B cell (primary cell): ENCODE measurements at regions not wholly inside any gene's neighbourhood (a gene's known extent, or its start where the extent isn't known, plus 50 kb on each side); places are given as distances from the start of the nearest gene placed in this dataset.

Experiments
- ATAC-seq: fragments of 200-7000 bp; cut with Tn5 transposase; one replicate; pipeline ENCODE4 v1.10.0; 2021; ENCODE audit warnings: low read depth, mild to moderate bottlenecking, moderate number of reproducible peaks, moderate library complexity
- CTCF ChIA-PET: fragments of 350-600 bp; sonication (Branson Sonifier 250); formaldehyde crosslinking; loops from one replicate; lab custom pipeline; 2021; ENCODE audit warnings: antibody characterized with exemption, inconsistent platforms; lab: Charles Lee
- POLR2A ChIA-PET: fragments of 350-600 bp; sonication (Branson Sonifier 250); formaldehyde crosslinking; loops from one replicate; lab custom pipeline; 2021; ENCODE audit warnings: antibody characterized with exemption; lab: Charles Lee
- DNase-seq: peaks from one replicate; pipeline ENCODE4 v3.0.0; 2013
- H2AFZ ChIP-seq: 2 replicates; pipeline ENCODE4 v1.6.1; 2012; ENCODE audit warnings: mild to moderate bottlenecking, low read depth, low read length; ENCODE audit not compliant: insufficient read depth, poor library complexity, severe bottlenecking
- H3K27ac ChIP-seq, 2 donors: 1 replicate in 1 of 2; 2 replicates in 1 of 2; pipeline ENCODE4 v1.5.1; 2012 to 2013; ENCODE audit warnings: low read length in 2 of 2, mild to moderate bottlenecking in 2 of 2, moderate library complexity in 1 of 2
- H3K27me3 ChIP-seq, 4 experiments: fragments of 200-600 bp in 1 of 4; sonication (generic) in 1 of 4; replicated peaks in 1 of 4; 1 replicate in 2 of 4; 2 replicates in 2 of 4; pipeline versions ENCODE4 v1.6.1 to v1.7.0; 2013 to 2016; ENCODE audit warnings: low read length in 3 of 4, mild to moderate bottlenecking in 2 of 4, mixed read lengths in 1 of 4, moderate library complexity in 1 of 4; ENCODE audit not compliant: insufficient read depth in 4 of 4, control insufficient read depth in 3 of 4; ENCODE audit errors: control extremely low read depth in 1 of 4
- H3K36me3 ChIP-seq, 2 experiments: replicated peaks in 1 of 2; 1 replicate in 1 of 2; 2 replicates in 1 of 2; pipeline versions ENCODE4 v1.6.1 to v1.7.1; 2013; ENCODE audit warnings: low read length in 1 of 2; ENCODE audit not compliant: insufficient read depth in 2 of 2, control insufficient read depth in 1 of 2; ENCODE audit errors: control extremely low read depth in 1 of 2, extremely low read depth in 1 of 2
- H3K4me1 ChIP-seq, 2 donors: fragments of 200-600 bp in 1 of 2; sonication (generic) in 1 of 2; 1 replicate in 1 of 2; 2 replicates in 1 of 2; pipeline versions ENCODE4 v1.5.1 to v1.6.1; 2013 to 2017; ENCODE audit warnings: low read length in 2 of 2; ENCODE audit not compliant: control insufficient read depth in 2 of 2, insufficient read depth in 2 of 2
- H3K4me2 ChIP-seq: replicated peaks from 2 replicates; pipeline ENCODE3; 2012; ENCODE audit warnings: mild to moderate bottlenecking, low read depth, low read length; ENCODE audit not compliant: poor library complexity, severe bottlenecking
- H3K4me3 ChIP-seq, 5 experiments: fragments of 200-600 bp in 1 of 5; sonication (generic) in 1 of 5; 1 replicate in 3 of 5; 2 replicates in 2 of 5; pipeline versions ENCODE4 v1.5.1 to v1.7.0; 2011 to 2016; ENCODE audit warnings: low read length in 4 of 5, mild to moderate bottlenecking in 4 of 5, low read depth in 2 of 5, control low read depth in 1 of 5, moderate library complexity in 1 of 5; ENCODE audit not compliant: insufficient read depth in 1 of 5; ENCODE audit errors: control extremely low read depth in 1 of 5, extremely low read depth in 1 of 5
- H3K79me2 ChIP-seq: fragments of 200-600 bp; sonication (generic); one replicate; pipeline ENCODE4 v1.6.0; 2016; ENCODE audit warnings: low read length; ENCODE audit not compliant: control insufficient read depth, insufficient read depth
- H3K9ac ChIP-seq: fragments of 200-600 bp; sonication (generic); 2 replicates; pipeline ENCODE4 v1.6.1; 2017; ENCODE audit warnings: mild to moderate bottlenecking, low read length, moderate library complexity
- H3K9me3 ChIP-seq, 3 donors: one replicate each; pipeline versions ENCODE4 v1.6.1 to v1.7.1; 2013; ENCODE audit warnings: low read length in 2 of 3; ENCODE audit not compliant: control insufficient read depth in 2 of 3, insufficient read depth in 1 of 3; ENCODE audit errors: control extremely low read depth in 1 of 3
- H4K20me1 ChIP-seq: 2 replicates; pipeline ENCODE4 v1.6.0; 2012; ENCODE audit warnings: mild to moderate bottlenecking, low read length; ENCODE audit not compliant: insufficient read depth, control insufficient read depth, poor library complexity, severe bottlenecking
- H3K27ac Mint-ChIP-seq: one replicate; pipeline ENCODE4 v1.8.0; 2021; ENCODE audit warnings: mixed read lengths
- H3K27me3 Mint-ChIP-seq: one replicate; pipeline ENCODE4 v1.8.0; 2021; ENCODE audit warnings: mixed read lengths
- H3K4me1 Mint-ChIP-seq: one replicate; pipeline ENCODE4 v1.8.0; 2021; ENCODE audit warnings: mixed read lengths
- H3K4me3 Mint-ChIP-seq: one replicate; pipeline ENCODE4 v1.8.0; 2021; ENCODE audit warnings: mixed read lengths
- H3K9me3 Mint-ChIP-seq: one replicate; pipeline ENCODE4 v1.8.0; 2022; ENCODE audit warnings: mixed read lengths; ENCODE audit not compliant: insufficient read depth
- EZH2 ChIP-seq: IDR thresholded peaks from 2 replicates; pipeline ENCODE4 v1.6.1; 2012; ENCODE audit warnings: borderline replicate concordance, low read depth, mild to moderate bottlenecking, moderate library complexity, low read length; ENCODE audit not compliant: insufficient read depth, poor library complexity, severe bottlenecking
- WGBS: methylation state at CpG from one replicate; pipeline ENCODE4 v1.1.5; 2013; ENCODE audit warnings: missing lambda C conversion rate; ENCODE audit not compliant: insufficient coverage; 5-methylcytosine and 5-hydroxymethylcytosine counted together
- intact Hi-C: fragments of 100-400 bp; cut with micrococcal nuclease; formaldehyde crosslinking; loops from one replicate; pipeline ENCODE4 v1.10.0; 2022
- TF ChIP-seq, protein P1 (sequence below): fragments of 200-600 bp; IDR thresholded peaks from one replicate; pipeline ENCODE4 v1.8.0; 2022; ENCODE audit warnings: antibody characterized with exemption, mild to moderate bottlenecking

DNA sequence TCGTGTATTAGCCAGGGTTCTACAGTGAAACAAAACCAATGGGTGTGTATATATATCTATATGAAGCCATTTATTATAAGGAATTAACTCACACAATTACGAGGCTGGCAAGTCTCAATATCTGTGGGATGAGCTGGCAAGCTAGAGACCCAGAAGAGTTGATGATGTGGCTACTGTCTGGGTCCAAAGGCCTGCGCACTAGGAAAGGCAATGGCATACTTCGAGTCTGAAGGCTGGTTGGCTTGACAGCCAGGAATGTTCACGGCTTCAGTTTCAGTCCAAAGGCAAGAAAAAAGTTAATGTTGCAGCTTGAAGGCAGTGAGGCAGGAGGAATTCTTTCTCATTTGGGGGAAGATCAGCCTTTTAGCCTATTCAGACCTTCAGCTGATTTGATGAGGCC is 893.3 kb upstream of the LRFN5 start:
- Histone ChIP-seq H3K4me2 (no peak overlapping the region), H3K36me3 (no peaks in the 10 kb centered on the region), H3K4me1 (no peaks in the 10 kb centered on the region), H3K27me3 (no peaks in the 10 kb centered on the region), H3K79me2 (no peaks in the 10 kb centered on the region), H3K4me3 (no peak overlapping the region), H3K9me3 (peaks cover 0 to 8% (median 1%) of the 10 kb centered on the region in 3 donors), H3K9ac (no peak overlapping the region), H4K20me1 (no peaks in the 10 kb centered on the region), H2AFZ (no peak overlapping the region), H3K27ac (no peak overlapping the region)
- 86% methylated on average over 3 of the region's 5 CpGs for WGBS
- Mint-ChIP-seq H3K27me3 (no peaks in the 10 kb centered on the region), H3K27ac (no peak overlapping the region), H3K4me3 (no peak overlapping the region), H3K9me3 (peaks cover 2% of the 10 kb centered on the region), H3K4me1 (no peaks in the 10 kb centered on the region)
- DNase-seq = no peak
- ATAC-seq = no peak
- POLR2A ChIA-PET = no interaction called here
- CTCF ChIA-PET = no interaction called here
- TF ChIP-seq, protein P1, sequence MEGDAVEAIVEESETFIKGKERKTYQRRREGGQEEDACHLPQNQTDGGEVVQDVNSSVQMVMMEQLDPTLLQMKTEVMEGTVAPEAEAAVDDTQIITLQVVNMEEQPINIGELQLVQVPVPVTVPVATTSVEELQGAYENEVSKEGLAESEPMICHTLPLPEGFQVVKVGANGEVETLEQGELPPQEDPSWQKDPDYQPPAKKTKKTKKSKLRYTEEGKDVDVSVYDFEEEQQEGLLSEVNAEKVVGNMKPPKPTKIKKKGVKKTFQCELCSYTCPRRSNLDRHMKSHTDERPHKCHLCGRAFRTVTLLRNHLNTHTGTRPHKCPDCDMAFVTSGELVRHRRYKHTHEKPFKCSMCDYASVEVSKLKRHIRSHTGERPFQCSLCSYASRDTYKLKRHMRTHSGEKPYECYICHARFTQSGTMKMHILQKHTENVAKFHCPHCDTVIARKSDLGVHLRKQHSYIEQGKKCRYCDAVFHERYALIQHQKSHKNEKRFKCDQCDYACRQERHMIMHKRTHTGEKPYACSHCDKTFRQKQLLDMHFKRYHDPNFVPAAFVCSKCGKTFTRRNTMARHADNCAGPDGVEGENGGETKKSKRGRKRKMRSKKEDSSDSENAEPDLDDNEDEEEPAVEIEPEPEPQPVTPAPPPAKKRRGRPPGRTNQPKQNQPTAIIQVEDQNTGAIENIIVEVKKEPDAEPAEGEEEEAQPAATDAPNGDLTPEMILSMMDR = no peak
- intact Hi-C loops = no loop called here

DNA sequence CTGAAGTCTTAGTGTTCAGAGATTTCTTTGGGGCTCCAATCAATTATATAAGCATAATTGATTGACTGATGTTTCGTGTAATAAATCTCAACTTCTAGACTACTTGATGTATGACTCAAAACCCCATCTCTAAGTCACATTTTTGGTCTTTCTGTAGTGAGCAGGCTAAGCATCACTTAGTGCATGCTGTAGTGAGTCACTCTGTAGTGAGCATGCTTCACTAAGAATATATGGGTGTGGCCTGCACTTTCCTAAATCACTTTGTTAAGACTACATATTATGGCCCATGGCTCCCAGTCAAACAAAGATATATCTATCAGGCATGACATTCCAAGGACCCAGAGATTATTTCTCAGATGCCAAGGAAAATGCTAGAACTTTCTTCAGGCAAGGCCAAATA is 909.4 kb upstream of the LRFN5 start:
- Histone ChIP-seq H3K4me1 (no peaks in the 10 kb centered on the region), H2AFZ (no peak overlapping the region), H3K9me3 (no peaks in the 10 kb centered on the region), H3K4me2 (no peak overlapping the region), H3K27me3 (no peaks in the 10 kb centered on the region), H3K9ac (no peak overlapping the region), H4K20me1 (no peaks in the 10 kb centered on the region), H3K36me3 (no peaks in the 10 kb centered on the region), H3K4me3 (no peak overlapping the region), H3K79me2 (no peaks in the 10 kb centered on the region), H3K27ac (no peak overlapping the region)
- Mint-ChIP-seq H3K4me1 (no peaks in the 10 kb centered on the region), H3K27me3 (no peaks in the 10 kb centered on the region), H3K4me3 (no peak overlapping the region), H3K9me3 (no peaks in the 10 kb centered on the region), H3K27ac (no peak overlapping the region)
- POLR2A ChIA-PET = no interaction called here
- intact Hi-C loops = no loop called here
- TF ChIP-seq EZH2 = no peak
- TF ChIP-seq, protein P1 = no peak
- no CpG with 5 or more reads among the region's 1 CpG for WGBS
- CTCF ChIA-PET = no interaction called here
- no peak for ATAC-seq
- DNase-seq = no peak
